ENCODE measurements at regions not wholly inside any gene's neighbourhood (a gene's known extent, or its start where the extent isn't known, plus 50 kb on each side); places are given as distances from the start of the nearest gene placed in this dataset.

DNA sequence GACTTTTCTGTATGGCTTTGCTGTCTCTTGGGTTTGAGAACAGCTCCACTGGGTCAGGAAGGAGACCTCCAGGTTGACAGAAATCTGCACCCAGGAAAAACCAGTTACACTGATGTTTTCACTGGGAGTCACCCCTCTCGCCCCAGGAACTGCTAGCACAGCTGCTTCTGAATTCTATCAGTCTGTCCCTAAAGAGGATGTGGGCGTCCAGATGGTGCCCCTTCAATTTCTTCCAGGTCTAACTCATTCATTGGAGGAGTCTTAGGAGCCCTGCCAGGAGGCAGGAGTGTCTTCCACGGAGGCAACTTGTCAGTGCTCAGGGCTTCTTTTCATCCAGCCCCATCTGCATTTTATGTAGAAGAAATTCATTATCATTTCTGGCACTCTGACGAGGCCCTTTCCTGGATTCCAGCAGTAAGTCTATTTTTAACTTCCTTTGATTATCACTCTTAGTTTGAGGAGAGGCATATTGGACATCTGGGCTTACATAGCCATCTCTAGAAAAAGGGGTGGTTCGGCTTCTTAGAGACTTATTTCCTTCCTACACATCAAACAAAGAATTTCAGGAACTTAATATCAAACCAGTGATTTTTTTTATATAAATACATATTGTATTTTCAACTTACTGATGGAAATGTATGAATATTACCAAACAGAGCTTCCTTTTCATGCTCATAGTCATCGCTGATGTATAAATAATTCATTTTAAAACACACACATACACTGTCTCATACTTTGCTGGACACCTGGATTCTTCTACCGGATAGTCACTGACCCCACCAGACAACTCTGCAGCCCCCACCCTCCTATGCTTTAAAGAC, 148.8 kb downstream of the IRX2 start:
- DNase-seq = no peak

DNA sequence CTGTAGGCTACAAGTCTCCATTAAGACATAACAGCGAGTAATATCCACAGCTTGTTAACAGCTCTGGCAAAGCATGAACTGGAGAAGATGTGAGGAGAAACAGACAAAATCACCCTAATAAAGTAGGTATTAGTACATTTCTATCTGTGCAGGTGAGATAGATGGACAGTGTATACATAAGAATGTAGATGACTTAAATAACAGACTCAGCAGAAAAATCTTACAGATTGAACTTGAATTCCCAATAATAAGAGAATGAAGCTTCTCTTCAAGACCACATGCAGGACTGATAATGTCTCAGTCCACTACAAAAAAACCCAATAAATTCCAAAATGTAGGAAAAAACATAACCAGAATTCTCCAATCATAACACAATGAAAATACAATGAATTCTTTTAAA, 153.0 kb downstream of the IRX2 start:
- no peak for DNase-seq

DNA sequence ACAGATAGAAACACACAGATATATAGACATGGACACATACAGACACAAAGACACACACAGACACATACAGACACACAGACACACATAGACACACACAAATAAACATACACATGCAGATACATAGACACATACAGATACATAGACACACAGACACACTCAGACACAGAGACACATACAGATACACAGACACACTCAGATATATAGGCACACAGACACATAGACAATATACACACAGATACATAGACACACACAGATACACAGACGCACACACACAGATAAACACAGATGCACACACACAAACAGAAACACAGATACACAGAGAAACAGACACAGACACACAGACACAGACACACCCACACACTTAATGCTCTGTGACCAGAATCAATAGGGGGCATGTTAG, 156.8 kb downstream of the IRX2 start:
- DNase-seq = no peak

DNA sequence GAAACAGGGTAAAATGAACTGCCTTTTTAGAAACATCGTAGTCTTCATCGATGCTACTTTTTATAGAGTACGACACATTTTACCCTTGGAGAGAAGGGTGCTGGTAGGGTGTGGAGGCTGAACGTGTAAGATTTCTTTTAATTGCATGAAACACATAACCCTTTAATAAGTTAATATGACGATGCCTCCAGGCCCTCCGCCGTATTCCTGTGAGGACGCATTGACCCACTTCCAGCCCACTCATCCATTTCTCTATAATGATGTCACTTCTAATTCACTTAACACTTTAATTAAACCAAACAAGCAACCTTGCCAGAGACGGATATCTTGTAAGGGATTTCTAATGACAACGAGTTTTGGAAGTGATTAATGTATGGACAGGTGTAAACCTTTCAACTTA, 158.7 kb downstream of the IRX2 start:
- no peak for DNase-seq

DNA sequence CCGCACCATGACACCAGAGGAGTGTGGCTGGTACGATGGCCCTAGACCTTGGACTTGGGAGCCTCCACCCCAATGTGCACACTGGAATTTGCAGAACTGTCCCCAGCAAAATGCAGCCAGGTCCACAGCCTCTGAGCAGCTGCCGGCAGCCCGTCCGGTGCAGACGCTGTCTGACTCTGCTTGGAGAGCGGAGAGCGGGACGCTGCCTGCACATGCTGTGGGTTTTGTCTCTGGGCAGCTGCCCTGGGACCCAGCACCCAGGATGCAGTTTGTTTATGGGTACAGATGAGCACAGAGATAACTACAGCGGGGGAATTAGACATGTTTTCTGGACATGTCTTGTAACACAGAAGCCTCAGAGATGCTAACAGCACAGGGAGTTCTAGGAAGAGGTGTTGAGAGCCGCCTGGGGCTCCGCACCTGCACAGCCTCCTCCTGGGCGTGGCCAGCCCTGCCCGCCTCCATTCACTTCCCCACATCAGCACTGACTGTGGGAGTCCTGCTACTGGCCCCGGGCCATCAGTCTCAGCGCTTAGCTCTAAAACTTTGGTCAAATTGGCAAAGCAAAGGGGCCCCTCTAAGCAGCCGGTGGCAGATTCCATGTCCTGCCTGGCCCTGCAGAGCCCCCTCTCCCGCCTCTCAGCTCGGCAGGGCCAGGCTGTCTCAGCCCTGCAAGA, 159.6 kb downstream of the IRX2 start:
- no peak for DNase-seq

DNA sequence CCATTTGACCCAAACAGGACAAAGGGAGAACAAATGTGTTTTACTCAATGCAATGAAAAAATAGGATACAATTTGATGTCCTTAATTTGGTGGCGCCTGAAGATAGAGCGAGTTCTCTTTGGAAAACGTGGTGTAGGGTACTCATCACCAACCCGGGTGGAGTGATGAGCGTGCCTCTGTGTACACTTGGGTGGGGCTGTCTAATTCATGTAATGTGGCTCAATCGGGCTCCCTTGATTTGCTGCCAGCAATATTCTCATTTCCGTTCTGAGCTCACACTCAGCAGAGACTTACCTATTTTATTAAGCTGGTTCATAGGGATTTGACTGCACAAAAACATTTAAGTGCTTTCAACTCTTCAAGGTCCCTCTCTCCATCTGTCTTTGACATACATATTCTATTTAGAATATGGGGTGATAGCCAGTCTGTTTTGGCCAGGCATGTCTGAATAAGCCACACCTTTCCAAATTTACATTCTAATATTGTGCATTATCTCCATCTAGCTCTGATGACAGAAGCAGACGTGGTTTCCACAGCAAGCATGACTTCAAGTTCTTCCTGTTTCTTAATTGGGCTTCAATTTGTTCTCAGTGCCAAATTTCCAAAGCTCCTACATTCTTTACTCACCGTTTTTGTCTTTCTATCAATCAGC, 162.5 kb downstream of the IRX2 start:
- no peak for DNase-seq

DNA sequence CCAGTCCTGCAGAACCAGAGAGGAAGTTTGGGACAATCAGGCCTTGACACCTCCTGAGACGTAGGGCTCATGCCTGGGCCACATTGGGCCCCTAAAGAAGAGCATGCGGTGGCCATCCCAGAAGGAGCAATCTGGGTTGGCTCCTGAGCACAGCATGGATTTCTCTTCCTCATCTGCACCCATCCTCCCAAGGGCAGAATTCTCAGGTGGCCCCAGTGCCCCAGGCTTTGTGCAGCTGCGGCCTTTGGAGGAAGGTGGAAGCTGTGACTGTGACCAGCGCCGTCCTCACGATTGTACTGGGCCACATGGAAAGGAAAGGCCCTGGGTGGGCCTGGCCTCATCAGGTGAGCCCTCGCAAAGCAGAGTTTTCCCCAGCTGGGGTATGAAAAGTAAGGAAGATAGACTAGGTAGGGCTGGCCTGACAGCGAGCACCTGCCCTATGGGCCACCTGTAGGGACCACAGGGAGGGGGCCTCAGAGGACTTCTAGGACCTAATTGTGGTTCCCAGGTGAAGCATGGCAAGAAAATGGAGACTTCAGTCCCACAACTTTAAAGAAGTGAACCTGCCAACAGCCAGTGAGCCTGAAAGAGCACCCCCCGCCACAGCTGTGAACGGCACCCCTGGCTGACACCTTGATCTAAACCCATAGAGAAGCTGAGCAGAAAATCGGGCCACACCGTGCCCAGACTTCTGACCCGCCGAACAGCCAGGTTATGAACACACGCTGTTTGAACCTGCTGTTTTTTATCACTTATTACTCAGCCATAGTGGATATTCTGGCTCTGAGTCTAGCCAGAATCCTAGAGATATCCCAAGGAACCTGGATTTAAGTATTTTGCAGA, 164.1 kb downstream of the IRX2 start:
- DNase-seq = no peak

DNA sequence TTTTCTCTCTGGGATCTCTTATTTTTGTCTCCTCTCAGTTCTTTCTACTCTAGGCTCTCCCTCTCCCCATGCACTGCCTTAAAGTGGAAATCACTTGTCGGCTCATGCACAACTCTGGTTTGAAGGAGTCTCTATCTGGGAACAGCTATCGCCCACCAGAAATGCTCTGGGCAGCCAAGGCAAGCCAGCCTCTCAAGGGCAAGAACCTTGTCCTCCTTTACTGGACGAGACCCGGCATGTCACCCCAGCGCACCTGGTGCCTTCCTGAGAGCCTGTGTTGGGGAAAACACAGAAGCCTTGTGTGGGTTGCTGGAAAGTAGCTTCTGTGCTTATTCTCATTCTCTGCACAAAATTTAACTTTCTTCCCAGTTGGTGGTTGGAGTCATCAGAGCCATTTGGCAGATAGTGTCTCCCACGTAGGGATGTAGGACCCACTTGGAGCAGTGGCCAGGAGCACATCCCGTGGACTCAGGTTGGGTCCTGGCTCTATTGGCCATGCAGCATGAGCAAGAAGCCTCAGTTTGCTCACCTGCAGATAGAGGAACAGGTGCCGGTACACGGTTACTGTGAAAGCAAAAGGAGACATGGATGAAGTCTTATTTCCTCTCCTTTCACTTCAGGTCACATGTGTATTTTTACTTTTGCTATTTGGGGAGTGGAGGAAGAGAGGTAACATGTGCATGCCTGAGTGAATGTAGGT, 165.3 kb downstream of the IRX2 start:
- DNase-seq = no peak

DNA sequence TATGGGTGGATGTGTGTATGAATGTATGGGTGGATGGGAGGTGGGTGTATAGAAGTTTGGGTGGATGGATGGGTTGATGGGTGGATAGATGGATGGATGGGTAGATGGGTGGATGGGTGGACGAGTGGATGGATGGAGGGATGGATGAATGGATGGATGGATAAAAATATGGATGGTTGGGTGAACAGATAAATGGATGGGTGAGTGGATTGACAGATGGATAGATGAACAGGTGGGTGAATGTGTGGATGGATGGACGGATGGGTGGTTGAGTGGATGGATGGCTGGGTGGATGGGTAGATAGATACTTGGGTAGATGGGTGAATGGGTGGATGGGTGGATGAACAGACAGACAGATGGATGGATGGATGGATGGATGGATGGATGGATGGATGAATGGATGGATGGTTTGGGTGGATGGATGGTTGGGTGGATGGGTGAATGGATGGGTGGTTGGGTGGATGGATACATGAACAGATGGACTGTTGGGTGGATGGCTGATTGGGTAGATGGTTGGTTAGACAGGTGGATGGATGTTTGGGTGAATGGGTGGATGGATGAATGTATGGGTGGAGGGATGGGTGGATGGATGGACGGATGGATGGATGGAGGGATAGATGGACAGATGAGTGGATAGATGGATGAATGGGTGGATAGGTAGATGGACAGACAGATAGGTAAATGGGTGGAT, 166.8 kb downstream of the IRX2 start:
- DNase-seq = no peak

DNA sequence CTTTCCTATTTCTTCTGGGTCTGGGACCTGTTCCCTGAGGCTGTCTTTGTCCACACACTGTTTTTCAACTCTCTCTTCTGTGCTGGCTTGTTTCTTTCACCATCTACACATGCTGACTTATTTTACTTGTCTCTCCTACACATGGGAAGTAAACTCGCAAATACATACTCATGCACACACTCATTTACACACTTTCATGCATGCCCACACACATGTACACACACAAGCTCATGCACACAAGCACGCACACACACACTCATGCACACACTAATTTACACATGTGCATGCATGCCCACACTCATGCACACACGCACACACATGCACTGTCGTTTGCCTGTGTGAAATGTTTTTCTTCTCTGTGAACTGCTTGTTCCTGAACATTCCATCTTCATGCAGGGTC, 169.0 kb downstream of the IRX2 start:
- DNase-seq = no peak

DNA sequence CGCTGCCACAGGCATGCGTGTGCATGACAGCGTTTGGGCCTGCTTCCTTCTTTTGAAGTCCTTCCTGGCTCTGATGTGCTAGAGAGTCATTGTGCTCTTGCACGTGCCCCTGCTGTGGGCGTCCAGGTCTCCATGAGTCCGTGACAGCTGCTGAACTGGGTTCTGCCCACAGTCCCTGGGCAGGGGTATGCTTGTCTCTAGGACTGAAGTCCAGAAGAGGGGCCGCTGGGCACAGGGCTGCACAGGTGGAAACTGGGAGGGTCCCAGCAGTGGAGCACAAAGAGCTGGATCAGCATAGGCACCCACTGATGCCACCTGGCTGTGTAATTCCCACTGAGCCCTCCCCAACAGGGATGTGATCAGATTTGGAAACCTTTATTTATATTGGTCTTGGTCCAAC, 169.4 kb downstream of the IRX2 start:
- DNase-seq = no peak

DNA sequence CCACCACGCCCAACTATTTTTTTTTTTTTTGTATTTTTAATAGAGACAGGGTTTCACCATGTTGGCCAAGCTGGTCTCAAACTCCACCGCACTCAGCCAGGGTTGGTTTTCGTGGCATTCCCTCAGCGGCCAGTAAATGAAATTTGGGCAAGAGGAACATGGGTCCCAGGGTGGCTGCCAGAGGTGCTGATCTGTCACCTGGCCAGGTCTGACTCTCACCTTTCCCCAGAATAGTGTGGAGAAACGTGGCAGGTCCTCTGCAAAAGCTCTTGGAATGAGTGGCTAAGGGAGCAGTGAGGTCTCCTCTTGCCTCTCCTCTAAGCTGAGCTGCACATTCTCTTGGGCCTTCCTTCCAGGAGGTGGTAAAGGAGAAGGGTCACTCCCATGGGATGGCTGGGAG, 170.1 kb downstream of the IRX2 start:
- DNase-seq = no peak

DNA sequence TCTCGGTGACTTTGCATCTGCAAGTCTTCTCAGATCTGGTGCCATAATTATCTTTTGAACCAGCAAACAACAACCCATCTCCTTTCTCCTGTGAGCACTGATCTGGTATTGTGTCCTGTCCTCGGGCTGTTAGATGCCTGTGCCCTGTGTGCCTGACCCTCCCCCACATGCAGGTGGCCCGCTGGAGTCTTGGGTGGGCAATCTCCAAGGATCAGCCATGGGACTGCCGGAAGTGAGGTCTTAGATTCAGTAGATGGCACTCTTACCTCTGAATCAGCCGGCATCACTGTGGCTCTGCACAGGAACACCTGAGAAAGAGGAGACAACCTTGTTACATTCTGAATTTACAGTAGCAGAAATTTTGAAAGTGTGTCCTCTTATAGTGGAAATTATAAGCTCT, 172.4 kb downstream of the IRX2 start:
- no peak for DNase-seq

DNA sequence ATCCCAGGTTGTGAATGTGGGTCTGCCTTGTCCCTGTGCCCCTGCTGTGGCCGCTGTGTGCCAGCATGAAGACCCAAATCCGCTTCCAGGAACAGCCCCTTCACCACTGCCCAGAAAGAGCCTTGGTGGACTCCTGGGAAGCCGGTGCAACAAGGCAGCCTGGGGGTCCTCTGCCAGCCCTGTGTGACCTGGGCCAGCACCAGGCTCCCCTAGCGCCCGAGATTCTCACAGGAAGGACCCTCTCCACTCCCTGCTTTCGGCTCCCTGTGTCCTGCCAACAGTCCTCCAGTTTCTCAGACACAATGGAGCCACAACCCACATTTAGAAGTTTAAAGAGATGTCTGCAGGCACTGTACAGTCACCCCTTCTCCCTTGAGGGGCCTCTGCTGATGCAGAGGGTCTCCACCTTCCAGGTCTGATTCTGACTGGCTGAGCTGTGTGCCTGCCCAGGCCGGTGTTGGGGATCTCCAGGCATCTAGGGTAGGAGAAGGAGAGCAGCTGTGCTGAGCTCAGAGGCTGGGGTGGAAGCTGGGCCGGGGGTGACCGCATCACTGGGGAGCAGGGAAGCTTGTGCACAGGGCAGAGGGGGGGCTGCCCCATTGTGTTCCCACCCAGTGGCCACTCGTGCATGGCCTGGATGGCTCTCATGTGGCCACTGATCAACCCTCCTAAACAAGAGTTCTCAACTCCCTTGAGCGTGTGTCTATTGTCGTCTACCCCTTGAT, 174.0 kb downstream of the IRX2 start:
- no peak for DNase-seq

DNA sequence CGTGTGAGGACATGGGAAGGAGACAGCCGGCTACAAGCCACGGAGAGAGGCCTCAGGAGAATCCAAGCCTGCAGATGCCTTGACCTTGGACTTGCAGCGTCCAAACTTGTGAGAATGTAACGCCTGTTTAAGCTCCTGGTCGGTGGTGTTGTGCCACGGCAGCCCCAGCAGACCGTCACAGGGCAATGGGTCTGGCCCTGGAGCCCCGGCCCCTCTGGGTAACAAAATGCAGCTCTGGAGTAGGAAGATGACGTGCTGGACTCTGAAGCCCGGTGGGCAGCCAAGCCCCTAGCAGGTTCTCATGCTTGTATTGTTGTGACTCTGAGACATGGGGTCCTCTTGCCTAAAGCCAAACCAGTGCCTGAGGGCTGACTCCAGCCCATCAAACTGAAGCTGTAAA, 174.7 kb downstream of the IRX2 start:
- DNase-seq = no peak

DNA sequence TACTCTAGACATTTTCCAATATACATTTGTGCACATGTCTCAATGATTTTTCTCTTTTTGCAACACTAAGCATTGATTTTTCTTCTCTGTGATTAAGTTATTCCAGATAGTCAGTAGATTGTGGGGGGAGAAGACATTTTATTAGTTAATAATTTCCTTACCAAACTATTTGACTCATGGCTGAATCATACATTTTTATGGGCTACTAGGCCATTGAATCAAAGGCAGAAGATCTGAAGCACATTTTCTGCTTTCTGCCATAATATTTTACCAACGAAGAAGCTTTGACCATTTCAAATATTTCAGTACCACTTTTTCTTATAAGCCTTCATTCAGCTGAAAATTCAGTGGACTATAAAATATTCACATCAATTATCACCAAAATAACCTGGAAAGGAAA, 175.6 kb downstream of the IRX2 start:
- DNase-seq = no peak

DNA sequence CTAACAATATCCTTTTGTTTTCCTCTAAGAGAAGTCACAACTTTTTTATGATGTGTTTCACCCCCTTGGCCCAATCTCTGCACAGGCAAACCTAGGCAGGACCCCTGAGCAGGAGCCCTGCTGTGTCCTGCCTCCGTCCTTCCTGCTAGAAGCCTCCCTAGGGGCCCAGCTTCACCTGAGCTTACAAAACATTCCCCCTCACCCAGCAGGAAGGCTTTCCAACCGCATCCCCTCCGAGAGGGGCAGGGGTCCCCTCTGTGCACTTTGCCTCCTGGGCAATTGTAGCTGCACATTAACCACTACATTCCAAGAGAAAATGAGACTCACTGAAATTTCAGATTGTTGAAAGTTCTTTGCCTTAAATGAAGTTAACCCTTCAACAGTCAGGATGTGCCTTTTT, 176.2 kb downstream of the IRX2 start:
- DNase-seq = no peak

DNA sequence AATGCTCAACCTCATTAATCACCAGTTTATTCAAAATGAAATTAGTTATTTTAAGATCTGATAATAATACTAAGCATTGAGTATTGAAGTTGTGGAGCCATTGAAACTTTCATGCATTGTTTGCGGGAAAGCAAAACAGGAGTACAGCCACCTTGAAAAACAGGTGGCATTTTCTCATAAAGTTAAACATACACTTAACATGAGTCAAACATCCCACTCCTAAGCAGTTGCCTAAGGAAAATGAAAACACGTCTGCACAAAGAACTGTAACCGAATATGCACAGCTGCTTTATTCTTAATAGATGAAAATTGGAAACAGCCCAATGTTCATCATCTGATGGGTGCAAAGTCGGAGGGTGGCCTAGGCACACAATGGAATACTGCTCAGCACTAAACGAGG, 177.3 kb downstream of the IRX2 start:
- no peak for DNase-seq

DNA sequence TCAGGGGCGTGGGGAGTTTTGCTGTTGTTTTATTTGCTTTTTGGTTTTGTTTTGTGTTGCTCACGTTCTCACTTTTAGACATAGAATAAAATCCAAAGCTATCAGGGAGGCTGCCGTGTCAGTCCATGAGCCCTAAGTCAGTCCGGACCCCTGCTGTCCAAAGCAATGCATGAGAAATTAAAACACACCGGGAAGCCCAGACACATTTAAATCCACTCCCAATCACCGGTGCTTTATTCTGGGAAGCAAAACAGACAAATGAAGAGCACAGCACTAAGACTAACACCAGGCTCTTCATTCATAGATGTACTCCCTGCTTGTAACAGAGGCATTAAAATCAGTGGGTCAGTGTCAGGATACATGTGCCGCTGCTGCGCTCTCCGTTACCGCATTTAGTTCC, 180.9 kb downstream of the IRX2 start:
- no peak for DNase-seq

DNA sequence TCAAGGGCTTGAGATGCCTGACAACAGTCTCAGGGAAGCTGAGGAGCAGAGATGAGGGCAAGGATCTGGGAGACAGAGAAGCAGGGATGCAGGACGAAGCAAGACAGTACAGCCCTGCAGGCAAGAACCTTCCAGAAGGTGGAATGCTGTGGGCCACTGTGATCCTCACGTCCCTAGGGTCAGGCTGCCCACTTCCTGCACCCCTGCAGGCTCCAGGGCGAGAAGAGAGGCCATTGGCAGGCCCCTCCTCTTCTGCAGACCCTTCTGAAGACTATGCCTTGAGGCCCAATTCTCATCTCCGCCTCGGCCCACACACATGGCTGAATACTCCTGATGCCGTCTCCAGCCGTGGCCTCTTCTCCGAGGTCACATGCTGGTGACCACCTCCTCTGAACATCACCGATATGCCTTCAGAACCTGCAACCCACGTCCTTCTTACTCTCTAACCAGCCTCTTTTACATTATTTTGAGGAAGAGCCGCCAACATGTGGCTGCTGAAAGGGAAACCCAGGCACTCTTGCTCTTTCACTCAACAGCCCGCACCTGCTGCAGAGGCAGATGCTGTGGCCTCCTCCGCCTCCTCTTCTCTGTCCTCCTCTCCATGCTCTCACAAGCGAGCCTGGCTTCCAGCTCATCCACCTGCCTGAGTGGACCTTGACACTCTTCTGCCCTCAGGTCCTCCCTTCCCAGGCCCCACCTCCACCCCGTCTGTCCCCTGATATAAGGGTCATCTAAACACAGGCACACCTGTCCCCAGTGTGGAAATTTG, 181.5 kb downstream of the IRX2 start:
- DNase-seq = no peak

DNA sequence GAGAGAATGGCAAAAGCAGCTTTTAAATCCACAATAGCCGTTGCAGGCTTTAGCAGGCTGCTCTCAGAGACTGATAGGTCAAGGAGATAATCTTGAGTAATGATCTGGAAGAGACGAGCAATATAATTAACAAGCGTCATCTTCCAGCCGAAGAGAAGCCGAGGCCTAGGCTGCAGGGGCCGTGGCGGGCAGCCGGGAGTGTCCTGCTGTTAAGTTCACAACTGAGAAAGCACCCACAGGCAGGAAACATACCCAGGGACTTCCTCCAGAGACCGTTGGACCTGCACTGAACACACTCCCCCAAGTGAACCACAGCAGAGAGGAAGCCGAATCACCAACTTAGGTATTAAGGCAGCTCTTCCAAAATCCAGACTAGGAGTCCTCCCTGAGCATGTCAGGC, 182.3 kb downstream of the IRX2 start:
- DNase-seq = no peak

Data from NCI-H2227 treated with DMSO at 0.1 percent for 48 hours (cell line).